Liver (tissue), 3 donors: ENCODE measurements at regions not wholly inside any gene's neighbourhood (a gene's known extent, or its start where the extent isn't known, plus 50 kb on each side); places are given as distances from the start of the nearest gene placed in this dataset.

Experiments
- ATF3 ChIP-seq: IDR thresholded peaks from 2 replicates; pipeline ENCODE4 v1.6.1; 2016; ENCODE audit warnings: antibody characterized with exemption
- EGR1 ChIP-seq, 2 donors: IDR thresholded peaks; 2 replicates each; pipeline ENCODE4 v1.6.1; 2016 to 2018; ENCODE audit warnings: antibody characterized with exemption in 2 of 2, low read depth in 2 of 2
- FOXA1 ChIP-seq: IDR thresholded peaks from 2 replicates; pipeline ENCODE4 v1.6.1; 2016; ENCODE audit warnings: antibody characterized with exemption
- FOXA2 ChIP-seq: IDR thresholded peaks from 2 replicates; pipeline ENCODE4 v1.6.1; 2016; ENCODE audit warnings: antibody characterized with exemption
- GABPA ChIP-seq, 2 donors: IDR thresholded peaks in 1 of 2; conservative IDR thresholded peaks in 1 of 2; 2 replicates each; pipeline ENCODE4 v1.6.1; 2016; ENCODE audit warnings: antibody characterized with exemption in 2 of 2, mild to moderate bottlenecking in 1 of 2, moderate library complexity in 1 of 2
- NR2F2 ChIP-seq: IDR thresholded peaks from 2 replicates; pipeline ENCODE4 v1.6.1; 2016; ENCODE audit warnings: antibody characterized with exemption
- REST ChIP-seq: IDR thresholded peaks from 2 replicates; pipeline ENCODE4 v1.6.1; 2016; ENCODE audit warnings: antibody characterized with exemption, mild to moderate bottlenecking
- TAF1 ChIP-seq: conservative IDR thresholded peaks from 2 replicates; pipeline ENCODE4 v1.6.1; 2016; ENCODE audit warnings: antibody characterized with exemption, mild to moderate bottlenecking
- ZBTB33 ChIP-seq: IDR thresholded peaks from 2 replicates; pipeline ENCODE4 v1.6.1; 2016; ENCODE audit warnings: antibody characterized with exemption
- TF ChIP-seq, protein P1 (sequence below): fragments of 150-350 bp; IDR thresholded peaks from 2 replicates; pipeline ENCODE4 v1.5.1; 2017; ENCODE audit warnings: improper control_type of control experiment, low read depth, low read length; ENCODE audit not compliant: missing input control
- TF ChIP-seq, protein P2 (sequence below): IDR thresholded peaks from 2 replicates; pipeline ENCODE4 v1.6.1; 2016; ENCODE audit warnings: antibody characterized with exemption
- donor health status: healthy.
- donor health status: healthy.

- TF ChIP-seq, protein P1, sequence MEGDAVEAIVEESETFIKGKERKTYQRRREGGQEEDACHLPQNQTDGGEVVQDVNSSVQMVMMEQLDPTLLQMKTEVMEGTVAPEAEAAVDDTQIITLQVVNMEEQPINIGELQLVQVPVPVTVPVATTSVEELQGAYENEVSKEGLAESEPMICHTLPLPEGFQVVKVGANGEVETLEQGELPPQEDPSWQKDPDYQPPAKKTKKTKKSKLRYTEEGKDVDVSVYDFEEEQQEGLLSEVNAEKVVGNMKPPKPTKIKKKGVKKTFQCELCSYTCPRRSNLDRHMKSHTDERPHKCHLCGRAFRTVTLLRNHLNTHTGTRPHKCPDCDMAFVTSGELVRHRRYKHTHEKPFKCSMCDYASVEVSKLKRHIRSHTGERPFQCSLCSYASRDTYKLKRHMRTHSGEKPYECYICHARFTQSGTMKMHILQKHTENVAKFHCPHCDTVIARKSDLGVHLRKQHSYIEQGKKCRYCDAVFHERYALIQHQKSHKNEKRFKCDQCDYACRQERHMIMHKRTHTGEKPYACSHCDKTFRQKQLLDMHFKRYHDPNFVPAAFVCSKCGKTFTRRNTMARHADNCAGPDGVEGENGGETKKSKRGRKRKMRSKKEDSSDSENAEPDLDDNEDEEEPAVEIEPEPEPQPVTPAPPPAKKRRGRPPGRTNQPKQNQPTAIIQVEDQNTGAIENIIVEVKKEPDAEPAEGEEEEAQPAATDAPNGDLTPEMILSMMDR: no peak
- TF ChIP-seq GABPA (IDR thresholded peaks at IDR 0.05 in 1 of 2, conservative IDR thresholded peaks at IDR 0.05 in 1 of 2): no peak
- TF ChIP-seq NR2F2: no peak
- no peak for TF ChIP-seq ZBTB33
- TF ChIP-seq, protein P2, sequence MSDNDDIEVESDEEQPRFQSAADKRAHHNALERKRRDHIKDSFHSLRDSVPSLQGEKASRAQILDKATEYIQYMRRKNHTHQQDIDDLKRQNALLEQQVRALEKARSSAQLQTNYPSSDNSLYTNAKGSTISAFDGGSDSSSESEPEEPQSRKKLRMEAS: no peak
- TF ChIP-seq ATF3: no peak
- TF ChIP-seq EGR1 (IDR thresholded peaks at IDR 0.05; ENCODE audit: low read depth in 2 of 2): no peak
- no peak for TF ChIP-seq REST
- TF ChIP-seq FOXA1: no peak
- TF ChIP-seq FOXA2: no peak
- TF ChIP-seq TAF1: no peak
These were observed 178.6 kb upstream of the EXOC2 start for GRCh38 chr6:871503-871902.
